ENCODE measurements at regions not wholly inside any gene's neighbourhood (a gene's known extent, or its start where the extent isn't known, plus 50 kb on each side); places are given as distances from the start of the nearest gene placed in this dataset.

- dilution Hi-C loops (cut with MboI; ENCODE audit: extremely low pct_ligation_motif_present, low sequenced_read_pairs) (no loop called here), intact Hi-C loops (cut with micrococcal nuclease) (loop anchor here (5.0 kb wide), 1 partner anchor 1918 kb away; no protein-coding TSS in a partner anchor)
- Histone ChIP-seq H3K4me3 (replicated peaks in 1 of 3; ENCODE audit: insufficient read depth in 1 of 3, low read depth in 1 of 3, low read length in 3 of 3) (no peak overlapping the region), H2AFZ (ENCODE audit: low read depth, low read length) (no peak overlapping the region), H3K36me3 (ENCODE audit: control insufficient read depth in 2 of 2, extremely low read depth in 1 of 2, insufficient read depth in 2 of 2, low read length in 2 of 2) (no peaks in the 10 kb centered on the region), H3K9me1 (replicated peaks; ENCODE audit: control insufficient read depth, extremely low read depth, insufficient read depth, low read length) (no peaks in the 10 kb centered on the region), H3K9ac (replicated peaks; ENCODE audit: extremely low read depth, insufficient read depth, low read length) (no peak overlapping the region), H4K20me1 (replicated peaks; ENCODE audit: control insufficient read depth, extremely low read depth, insufficient read depth, low read length) (no peaks in the 10 kb centered on the region), H3K27ac (ENCODE audit: insufficient read depth, low read depth, low read length) (no peak overlapping the region), H3K4me2 (ENCODE audit: insufficient read depth, low read length) (no peak overlapping the region), H3K4me1 (ENCODE audit: control insufficient read depth, extremely low read depth, insufficient read depth, low read length) (peaks cover 5% of the 10 kb centered on the region), H3K9me3 (replicated peaks; ENCODE audit: control insufficient read depth, insufficient read depth, low read length) (no peaks in the 10 kb centered on the region), H3K27me3 (ENCODE audit: control insufficient read depth in 2 of 2, insufficient read depth in 2 of 2, low read length in 2 of 2) (no peaks in the 10 kb centered on the region), H3K79me2 (ENCODE audit: control insufficient read depth, insufficient read depth, low read length) (no peaks in the 10 kb centered on the region)
- ChIA-PET POLR2A (no interaction called here), CTCF (no interaction called here)
- DNase-seq (ENCODE audit: low read depth, low spot score) (no peak), FAIRE-seq (no peak)
- no TSS peak for BruUV-seq (replicated peaks)
- TF ChIP-seq EZH2 (IDR thresholded peaks at IDR 0.05; ENCODE audit: borderline replicate concordance, low read depth, low read length, severe bottlenecking) (no peak), JUN (IDR thresholded peaks at IDR 0.05; ENCODE audit: borderline replicate concordance, insufficient read depth, insufficient read length, low read depth) (no peak)
These were observed 190.8 kb upstream of the BRINP1 start for GRCh38 chr9:119559986-119560385.

GRCh38 chr9:119559056-119559455 is 189.8 kb upstream of the BRINP1 start:
- H3K9me1 ChIP-seq (replicated peaks; ENCODE audit: control insufficient read depth, extremely low read depth, insufficient read depth, low read length): no peaks in the 10 kb centered on the region
- no peak overlapping the region for H3K27ac ChIP-seq (ENCODE audit: insufficient read depth, low read depth, low read length)
- dilution Hi-C loops (cut with MboI; ENCODE audit: extremely low pct_ligation_motif_present, low sequenced_read_pairs) (no loop called here), intact Hi-C loops (cut with micrococcal nuclease) (loop anchor here (5.0 kb wide), 1 partner anchor 1917 kb away; no protein-coding TSS in a partner anchor)
- H2AFZ ChIP-seq (ENCODE audit: low read depth, low read length): no peak overlapping the region
- H3K79me2 ChIP-seq (ENCODE audit: control insufficient read depth, insufficient read depth, low read length): no peaks in the 10 kb centered on the region
- ChIA-PET CTCF (no interaction called here), POLR2A (no interaction called here)
- no peaks in the 10 kb centered on the region for H3K27me3 ChIP-seq (ENCODE audit: control insufficient read depth in 2 of 2, insufficient read depth in 2 of 2, low read length in 2 of 2)
- BruUV-seq (replicated peaks): no TSS peak
- H3K4me1 ChIP-seq (ENCODE audit: control insufficient read depth, extremely low read depth, insufficient read depth, low read length): peaks cover 5% of the 10 kb centered on the region
- DNase-seq (ENCODE audit: low read depth, low spot score): no peak
- TF ChIP-seq GATA2 (IDR thresholded peaks at IDR 0.05; ENCODE audit: insufficient read depth, insufficient read length, low read depth, low read length) (no peak), MYC (IDR thresholded peaks at IDR 0.05; ENCODE audit: low read depth, low read length) (no peak), JUN (IDR thresholded peaks at IDR 0.05; ENCODE audit: borderline replicate concordance, insufficient read depth, insufficient read length, low read depth) (no peak), MAX (IDR thresholded peaks at IDR 0.05; ENCODE audit: insufficient read depth, insufficient read length) (no peak), CTCF (IDR thresholded peaks at IDR 0.05; ENCODE audit: extremely low read depth in 1 of 2, insufficient read depth in 1 of 2, low read depth in 1 of 2, low read length in 2 of 2) (no peak), POLR2A (IDR thresholded peaks at IDR 0.05; ENCODE audit: low read depth, low read length) (no peak), POLR2AphosphoS5 (IDR thresholded peaks at IDR 0.05; ENCODE audit: insufficient read depth, low read depth, low read length) (no peak)
- H3K4me3 ChIP-seq (replicated peaks in 1 of 3; ENCODE audit: insufficient read depth in 1 of 3, low read depth in 1 of 3, low read length in 3 of 3): no peak overlapping the region
- no peaks in the 10 kb centered on the region for H4K20me1 ChIP-seq (replicated peaks; ENCODE audit: control insufficient read depth, extremely low read depth, insufficient read depth, low read length)
- no peaks in the 10 kb centered on the region for H3K9me3 ChIP-seq (replicated peaks; ENCODE audit: control insufficient read depth, insufficient read depth, low read length)
- H3K9ac ChIP-seq (replicated peaks; ENCODE audit: extremely low read depth, insufficient read depth, low read length): no peak overlapping the region
- no peaks in the 10 kb centered on the region for H3K36me3 ChIP-seq (ENCODE audit: control insufficient read depth in 2 of 2, extremely low read depth in 1 of 2, insufficient read depth in 2 of 2, low read length in 2 of 2)
- FAIRE-seq: no peak
- no peak overlapping the region for H3K4me2 ChIP-seq (ENCODE audit: insufficient read depth, low read length)

Measured in endothelial cell of umbilical vein (primary cell).